ENCODE measurements at regions not wholly inside any gene's neighbourhood (a gene's known extent, or its start where the extent isn't known, plus 50 kb on each side); places are given as distances from the start of the nearest gene placed in this dataset.

GRCh38 chr1:87210151-87210550 is 118.5 kb upstream of the LMO4 start:
- TF ChIP-seq, protein P1, sequence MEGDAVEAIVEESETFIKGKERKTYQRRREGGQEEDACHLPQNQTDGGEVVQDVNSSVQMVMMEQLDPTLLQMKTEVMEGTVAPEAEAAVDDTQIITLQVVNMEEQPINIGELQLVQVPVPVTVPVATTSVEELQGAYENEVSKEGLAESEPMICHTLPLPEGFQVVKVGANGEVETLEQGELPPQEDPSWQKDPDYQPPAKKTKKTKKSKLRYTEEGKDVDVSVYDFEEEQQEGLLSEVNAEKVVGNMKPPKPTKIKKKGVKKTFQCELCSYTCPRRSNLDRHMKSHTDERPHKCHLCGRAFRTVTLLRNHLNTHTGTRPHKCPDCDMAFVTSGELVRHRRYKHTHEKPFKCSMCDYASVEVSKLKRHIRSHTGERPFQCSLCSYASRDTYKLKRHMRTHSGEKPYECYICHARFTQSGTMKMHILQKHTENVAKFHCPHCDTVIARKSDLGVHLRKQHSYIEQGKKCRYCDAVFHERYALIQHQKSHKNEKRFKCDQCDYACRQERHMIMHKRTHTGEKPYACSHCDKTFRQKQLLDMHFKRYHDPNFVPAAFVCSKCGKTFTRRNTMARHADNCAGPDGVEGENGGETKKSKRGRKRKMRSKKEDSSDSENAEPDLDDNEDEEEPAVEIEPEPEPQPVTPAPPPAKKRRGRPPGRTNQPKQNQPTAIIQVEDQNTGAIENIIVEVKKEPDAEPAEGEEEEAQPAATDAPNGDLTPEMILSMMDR (IDR thresholded peaks at IDR 0.05; ENCODE audit: extremely low read depth, missing control alignments): no peak
- DNase-seq (ENCODE audit: low spot score): no peak

DNA sequence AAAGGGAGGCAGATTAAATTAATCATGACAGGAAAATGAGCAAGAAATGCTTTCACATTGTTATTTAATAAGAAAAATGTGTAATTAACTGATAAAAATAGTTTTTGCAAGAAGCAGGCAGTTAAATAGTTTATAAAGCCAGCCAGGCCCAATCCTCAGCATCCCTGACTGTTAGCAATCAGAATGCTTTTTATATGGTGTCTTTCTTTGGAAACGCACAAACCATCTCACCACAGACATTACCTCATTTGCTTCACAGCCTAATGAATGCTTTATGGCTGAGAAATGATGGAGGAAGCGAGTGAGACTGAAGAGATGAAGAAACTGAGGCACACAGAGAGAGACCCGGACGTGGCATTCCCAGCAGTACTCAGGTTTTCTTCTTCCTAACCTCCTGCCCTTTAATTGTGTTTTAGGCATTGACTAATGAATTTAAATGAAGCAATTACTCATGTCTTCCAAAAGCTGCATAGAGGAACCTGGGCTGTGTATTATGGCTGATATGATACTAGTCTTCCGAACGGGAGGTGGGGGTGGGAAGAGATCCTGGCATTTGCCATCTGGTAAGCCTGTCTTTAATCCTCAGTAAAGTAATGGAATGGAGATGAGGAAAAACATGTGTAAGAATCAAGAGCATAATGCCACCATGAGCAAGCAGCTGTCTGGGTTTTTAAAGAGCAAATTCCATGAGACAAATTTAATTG is 116.1 kb upstream of the LMO4 start:
- TF ChIP-seq, protein P1 (IDR thresholded peaks at IDR 0.05; ENCODE audit: extremely low read depth, missing control alignments): no peak
- DNase-seq (ENCODE audit: low spot score): no peak

DNA sequence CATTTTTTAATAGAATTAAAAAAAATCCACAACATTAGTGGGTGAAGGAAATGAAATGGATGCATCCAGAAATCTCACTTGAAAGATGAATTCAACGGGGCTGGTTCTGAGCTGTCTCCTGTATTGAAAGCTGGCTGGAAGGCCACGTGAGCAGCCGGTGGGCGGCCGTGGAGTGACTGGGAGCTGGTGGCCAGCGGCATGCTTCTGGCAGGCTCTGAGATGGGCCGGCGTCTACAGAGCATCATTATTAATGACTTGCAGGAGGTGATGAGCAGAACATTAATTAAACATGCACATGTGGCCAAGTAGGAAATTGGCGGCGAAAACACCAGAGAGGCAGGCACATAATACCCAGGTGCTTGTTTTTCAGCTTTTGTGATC is 115.6 kb upstream of the LMO4 start:
- no peak for DNase-seq (ENCODE audit: low spot score)
- TF ChIP-seq, protein P1 (IDR thresholded peaks at IDR 0.05; ENCODE audit: extremely low read depth, missing control alignments): no peak

GRCh38 chr1:87215592-87215991 is 113.1 kb upstream of the LMO4 start:
- no peak for DNase-seq (ENCODE audit: low spot score)
- TF ChIP-seq, protein P1 (IDR thresholded peaks at IDR 0.05; ENCODE audit: extremely low read depth, missing control alignments): no peak

- no peak for DNase-seq (ENCODE audit: low spot score)
- TF ChIP-seq, protein P1 (IDR thresholded peaks at IDR 0.05; ENCODE audit: extremely low read depth, missing control alignments): no peak
Measured at GRCh38 chr1:87218618-87219017, 110.1 kb upstream of the LMO4 start.

DNA sequence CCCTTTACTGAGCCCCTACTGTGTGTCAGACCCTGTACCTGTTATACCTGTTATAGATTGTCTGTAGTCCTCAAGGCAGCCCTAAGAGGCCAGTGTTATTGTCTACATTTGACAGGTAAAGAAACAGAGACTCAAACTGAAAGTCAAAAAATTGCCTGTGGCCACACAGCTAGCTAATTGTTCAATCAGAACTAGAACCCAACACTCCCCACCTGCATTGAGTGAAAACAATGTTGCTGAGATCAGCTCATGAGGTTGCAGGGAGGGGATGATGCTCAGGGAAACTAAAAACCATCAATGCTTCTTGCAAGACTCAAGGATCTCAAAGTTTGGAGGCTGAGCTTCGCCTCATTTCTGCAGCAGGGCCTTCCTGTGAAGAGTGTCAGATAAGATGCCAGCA is 109.5 kb upstream of the LMO4 start:
- TF ChIP-seq, protein P1 (IDR thresholded peaks at IDR 0.05; ENCODE audit: extremely low read depth, missing control alignments): no peak

GRCh38 chr1:87219626-87220025 is 109.1 kb upstream of the LMO4 start:
- DNase-seq (ENCODE audit: low spot score): no peak
- TF ChIP-seq, protein P1 (IDR thresholded peaks at IDR 0.05; ENCODE audit: extremely low read depth, missing control alignments): no peak

More for the DNA sequence above, 109.5 kb upstream of the LMO4 start:
- DNase-seq (ENCODE audit: low spot score): no peak

Measured in GM20000 (cell line).